ENCODE measurements at regions not wholly inside any gene's neighbourhood (a gene's known extent, or its start where the extent isn't known, plus 50 kb on each side); places are given as distances from the start of the nearest gene placed in this dataset.

GRCh38 chr4:125101719-125102118, 213.0 kb upstream of the FAT4 start:
- H3K27ac ChIP-seq, result no peak overlapping the region
- intact Hi-C loops (cut with DNase I), result no loop called here
- no peaks in the 10 kb centered on the region for H3K27me3 ChIP-seq
- no peak for DNase-seq
- no peaks in the 10 kb centered on the region for H3K36me3 ChIP-seq
- H3K9me3 ChIP-seq, result no peaks in the 10 kb centered on the region
- H3K4me1 ChIP-seq, result no peaks in the 10 kb centered on the region
- H3K4me3 ChIP-seq, result no peak overlapping the region
- TF ChIP-seq CTCF (IDR thresholded peaks at IDR 0.05), result no peak
- 58 to 65% methylated on average over 3 of the region's 3 CpGs for WGBS, 2 donors

GRCh38 chr4:125097729-125098128, 217.0 kb upstream of the FAT4 start:
- no peak overlapping the region for H3K27ac ChIP-seq
- WGBS, 2 donors, result 46 to 68% methylated on average over 2 of the region's 2 CpGs
- intact Hi-C loops (cut with DNase I), result no loop called here

GRCh38 chr4:125096662-125097061, 218.1 kb upstream of the FAT4 start:
- H3K4me3 ChIP-seq, result no peak overlapping the region
- TF ChIP-seq CTCF (IDR thresholded peaks at IDR 0.05) (no peak), POLR2A (IDR thresholded peaks at IDR 0.05) (no peak)
- H3K27me3 ChIP-seq, result no peaks in the 10 kb centered on the region
- H3K36me3 ChIP-seq, result no peaks in the 10 kb centered on the region
- H3K9me3 ChIP-seq, result no peaks in the 10 kb centered on the region
- H3K27ac ChIP-seq, result no peak overlapping the region
- no peaks in the 10 kb centered on the region for H3K4me1 ChIP-seq
- intact Hi-C loops (cut with DNase I), result no loop called here
- DNase-seq, result no peak
- 87 to 91% methylated on average over 3 of the region's 3 CpGs for WGBS, 2 donors

More at GRCh38 chr4:125097729-125098128, 217.0 kb upstream of the FAT4 start:
- H3K4me1 ChIP-seq, result no peaks in the 10 kb centered on the region
- no peaks in the 10 kb centered on the region for H3K36me3 ChIP-seq
- no peak overlapping the region for H3K4me3 ChIP-seq
- DNase-seq, result no peak
- no peak for TF ChIP-seq POLR2A (IDR thresholded peaks at IDR 0.05)
- no peak for TF ChIP-seq CTCF (IDR thresholded peaks at IDR 0.05)
- no peaks in the 10 kb centered on the region for H3K27me3 ChIP-seq
- H3K9me3 ChIP-seq, result no peaks in the 10 kb centered on the region

GRCh38 chr4:125091541-125091940, 223.2 kb upstream of the FAT4 start:
- no peak for TF ChIP-seq POLR2A (IDR thresholded peaks at IDR 0.05)
- TF ChIP-seq CTCF (IDR thresholded peaks at IDR 0.05), result no peak
- Histone ChIP-seq H3K9me3 (no peaks in the 10 kb centered on the region), H3K27ac (no peak overlapping the region), H3K27me3 (no peaks in the 10 kb centered on the region), H3K36me3 (no peaks in the 10 kb centered on the region), H3K4me3 (no peak overlapping the region), H3K4me1 (no peaks in the 10 kb centered on the region)
- 76 to 77% methylated on average over 4 of the region's 4 CpGs for WGBS, 2 donors
- intact Hi-C loops (cut with DNase I), result no loop called here
- DNase-seq, result no peak

GRCh38 chr4:125091101-125091500, 223.7 kb upstream of the FAT4 start:
- WGBS, 2 donors, result 48 to 83% methylated on average over 1 of the region's 1 CpG
- intact Hi-C loops (cut with DNase I), result no loop called here
- no peaks in the 10 kb centered on the region for H3K9me3 ChIP-seq

More at GRCh38 chr4:125091101-125091500, 223.7 kb upstream of the FAT4 start:
- no peak overlapping the region for H3K4me3 ChIP-seq
- TF ChIP-seq CTCF (IDR thresholded peaks at IDR 0.05) (no peak), POLR2A (IDR thresholded peaks at IDR 0.05) (no peak)
- H3K4me1 ChIP-seq, result no peaks in the 10 kb centered on the region
- no peaks in the 10 kb centered on the region for H3K36me3 ChIP-seq
- no peak overlapping the region for H3K27ac ChIP-seq
- H3K27me3 ChIP-seq, result no peaks in the 10 kb centered on the region
- DNase-seq, result no peak

All from esophagus squamous epithelium (tissue), 5 donors.